HG03565 (cell line): ENCODE measurements at regions not wholly inside any gene's neighbourhood (a gene's known extent, or its start where the extent isn't known, plus 50 kb on each side); places are given as distances from the start of the nearest gene placed in this dataset.

Experiments used
- ATAC-seq: cut with Tn5 transposase; IDR thresholded peaks from one replicate; pipeline ENCODE4 v1.9.1; 2021; ENCODE audit warnings: mild to moderate bottlenecking, moderate library complexity; ENCODE audit not compliant: unreplicated experiment

GRCh38 chr21:15149600-15150224 lies 84.9 kb upstream of the NRIP1 start:
- no peak for ATAC-seq

GRCh38 chr21:15151385-15152103 lies 86.7 kb upstream of the NRIP1 start:
- ATAC-seq: no peak

- no peak for ATAC-seq
Observed at GRCh38 chr21:15152591-15152990, 87.8 kb upstream of the NRIP1 start.

GRCh38 chr21:15159382-15160020 lies 94.7 kb upstream of the NRIP1 start:
- ATAC-seq: peak; percentile 95

- ATAC-seq: no peak
Observed at GRCh38 chr21:15160136-15160535, 95.3 kb upstream of the NRIP1 start.

GRCh38 chr21:15162921-15163320 lies 98.1 kb upstream of the NRIP1 start:
- ATAC-seq: no peak

- no peak for ATAC-seq
Observed at GRCh38 chr21:15164273-15164672, 99.5 kb upstream of the NRIP1 start.

GRCh38 chr21:15164678-15165303 lies 100.0 kb upstream of the NRIP1 start:
- no peak for ATAC-seq

- no peak for ATAC-seq
Observed at GRCh38 chr21:15170614-15171013, 105.8 kb upstream of the NRIP1 start.

GRCh38 chr21:15171546-15171945 lies 106.7 kb upstream of the NRIP1 start:
- no peak for ATAC-seq

GRCh38 chr21:15172963-15173362 lies 108.2 kb upstream of the NRIP1 start:
- no peak for ATAC-seq

GRCh38 chr21:15174923-15175322 lies 110.1 kb upstream of the NRIP1 start:
- no peak for ATAC-seq

- ATAC-seq: no peak
Observed at GRCh38 chr21:15182731-15183130, 117.9 kb upstream of the NRIP1 start.

GRCh38 chr21:15183813-15184257 lies 119.0 kb upstream of the NRIP1 start:
- no peak for ATAC-seq

- no peak for ATAC-seq
Observed at GRCh38 chr21:15190412-15190811, 125.6 kb upstream of the NRIP1 start.

- no peak for ATAC-seq
Observed at GRCh38 chr21:15190837-15191236, 126.0 kb upstream of the NRIP1 start.

- ATAC-seq: no peak
Observed at GRCh38 chr21:15191342-15191741, 126.5 kb upstream of the NRIP1 start.

- ATAC-seq: no peak
Observed at GRCh38 chr21:15192243-15192642, 127.4 kb upstream of the NRIP1 start.

GRCh38 chr21:15193937-15194336 lies 129.1 kb upstream of the NRIP1 start:
- ATAC-seq: no peak

- no peak for ATAC-seq
Observed at GRCh38 chr21:15195104-15195503, 130.3 kb upstream of the NRIP1 start.

GRCh38 chr21:15195768-15196167 lies 131.0 kb upstream of the NRIP1 start:
- ATAC-seq: no peak

- no peak for ATAC-seq
Observed at GRCh38 chr21:15197696-15198095, 132.9 kb upstream of the NRIP1 start.
